HEK293 (cell line): ENCODE measurements at regions not wholly inside any gene's neighbourhood (a gene's known extent, or its start where the extent isn't known, plus 50 kb on each side); places are given as distances from the start of the nearest gene placed in this dataset.

ENCODE experiments used
- CTCF ChIA-PET: fragments of 350-600 bp; formaldehyde crosslinking; extraction: SDS; loops from one replicate; lab custom pipeline; 2021; ENCODE audit warnings: antibody characterized with exemption; lab: Yijun Ruan, JAX
- POLR2A ChIA-PET: fragments of 300-600 bp; formaldehyde crosslinking; extraction: SDS; loops from one replicate; lab custom pipeline; 2020; ENCODE audit warnings: antibody characterized with exemption, inconsistent platforms; lab: Yijun Ruan, JAX
- H3K27ac ChIP-seq: fragments of 200-500 bp; sonication (Bioruptor generic); 2 replicates; pipeline ENCODE4 v1.5.1; 2014; ENCODE audit warnings: low read depth, low read length, control low read depth, inconsistent platforms; ENCODE audit errors: extremely low read depth
- H3K36me3 ChIP-seq, 2 experiments: fragments of 200-500 bp in 1 of 2; sonication (Bioruptor generic) in 1 of 2; 1 replicate in 1 of 2; 2 replicates in 1 of 2; pipeline ENCODE4 v1.5.1; 2014 to 2017; ENCODE audit warnings: inconsistent platforms in 2 of 2, low read length in 2 of 2; ENCODE audit not compliant: control insufficient read depth in 2 of 2, insufficient read depth in 1 of 2
- H3K4me1 ChIP-seq: fragments of 200-500 bp; sonication (Bioruptor generic); 2 replicates; pipeline ENCODE4 v1.5.1; 2014; ENCODE audit warnings: mild to moderate bottlenecking, low read length, inconsistent platforms; ENCODE audit not compliant: control insufficient read depth, insufficient read depth
- H3K4me3 ChIP-seq: 2 replicates; pipeline ENCODE4 v1.5.1; 2011; ENCODE audit warnings: low read depth, mild to moderate bottlenecking, control low read depth, low read length, moderate library complexity
- H3K9me3 ChIP-seq: fragments of 200-500 bp; sonication (Bioruptor generic); 2 replicates; pipeline ENCODE4 v1.5.1; 2014; ENCODE audit warnings: low read depth, low read length, inconsistent platforms; ENCODE audit not compliant: control insufficient read depth, insufficient read depth
- GLI4 ChIP-seq: fragments of 450-650 bp; formaldehyde crosslinking; IDR thresholded peaks from 2 replicates; pipeline ENCODE4 v1.5.1; 2016; ENCODE audit warnings: missing biosample characterization, missing genetic modification characterization
- GLIS1 ChIP-seq: fragments of 450-650 bp; formaldehyde crosslinking; IDR thresholded peaks from 2 replicates; pipeline ENCODE4 v1.5.1; 2016; ENCODE audit warnings: missing biosample characterization, missing genetic modification characterization
- PRDM1 ChIP-seq: fragments of 450-650 bp; formaldehyde crosslinking; IDR thresholded peaks from 2 replicates; pipeline ENCODE4; 2016; ENCODE audit warnings: missing biosample characterization, missing genetic modification characterization
- WT1 ChIP-seq: fragments of 450-650 bp; formaldehyde crosslinking; IDR thresholded peaks from 2 replicates; pipeline ENCODE4 v1.5.1; 2016; ENCODE audit warnings: missing biosample characterization, missing genetic modification characterization
- ZNF416 ChIP-seq: fragments of 450-650 bp; formaldehyde crosslinking; IDR thresholded peaks from 2 replicates; pipeline ENCODE4 v1.5.1; 2016; ENCODE audit warnings: missing biosample characterization, missing genetic modification characterization
- ZNF473 ChIP-seq: fragments of 450-650 bp; formaldehyde crosslinking; IDR thresholded peaks from 2 replicates; pipeline ENCODE4 v1.5.1; 2017; ENCODE audit warnings: missing biosample characterization, missing genetic modification characterization
- ZNF600 ChIP-seq: fragments of 450-650 bp; formaldehyde crosslinking; IDR thresholded peaks from 2 replicates; pipeline ENCODE4 v1.5.1; 2016; ENCODE audit warnings: missing biosample characterization, missing genetic modification characterization
- ZNF658 ChIP-seq: fragments of 450-650 bp; formaldehyde crosslinking; IDR thresholded peaks from 2 replicates; pipeline ENCODE4; 2016; ENCODE audit warnings: missing biosample characterization, missing genetic modification characterization
- ZNF670 ChIP-seq: fragments of 450-650 bp; formaldehyde crosslinking; IDR thresholded peaks from 2 replicates; pipeline ENCODE4 v1.5.1; 2016; ENCODE audit warnings: missing biosample characterization, missing genetic modification characterization, low read depth
- ZNF792 ChIP-seq: fragments of 450-650 bp; formaldehyde crosslinking; IDR thresholded peaks from 2 replicates; pipeline ENCODE4 v1.5.1; 2016; ENCODE audit warnings: missing biosample characterization, missing genetic modification characterization
- ZNF830 ChIP-seq: fragments of 450-650 bp; IDR thresholded peaks from 2 replicates; pipeline ENCODE4 v1.5.0; 2018; ENCODE audit warnings: missing biosample characterization, missing genetic modification characterization, low read depth, mild to moderate bottlenecking, moderate library complexity
- TF ChIP-seq, protein P1 (sequence below): fragments of 450-650 bp; formaldehyde crosslinking; conservative IDR thresholded peaks from 2 replicates; pipeline ENCODE4 v1.5.1; 2016; ENCODE audit warnings: low read depth, missing biosample characterization, missing genetic modification characterization
- TF ChIP-seq, protein P2 (sequence below): fragments of 450-650 bp; formaldehyde crosslinking; IDR thresholded peaks from 2 replicates; pipeline ENCODE4 v1.5.1; 2017; ENCODE audit warnings: missing biosample characterization, mild to moderate bottlenecking, missing genetic modification characterization, moderate library complexity
- TF ChIP-seq, protein P3 (sequence below): fragments of 450-650 bp; formaldehyde crosslinking; IDR thresholded peaks from 2 replicates; pipeline ENCODE4 v1.5.1; 2016; ENCODE audit warnings: missing biosample characterization, missing genetic modification characterization
- TF ChIP-seq, protein P4 (sequence below): fragments of 450-650 bp; formaldehyde crosslinking; optimal IDR thresholded peaks from 2 replicates; pipeline ENCODE3; 2016; ENCODE audit warnings: missing biosample characterization, mild to moderate bottlenecking, missing genetic modification characterization
- TF ChIP-seq, protein P5 (sequence below): fragments of 450-650 bp; formaldehyde crosslinking; IDR thresholded peaks from 2 replicates; pipeline ENCODE4 v1.5.1; 2016; ENCODE audit warnings: missing biosample characterization, missing genetic modification characterization, borderline replicate concordance

DNA sequence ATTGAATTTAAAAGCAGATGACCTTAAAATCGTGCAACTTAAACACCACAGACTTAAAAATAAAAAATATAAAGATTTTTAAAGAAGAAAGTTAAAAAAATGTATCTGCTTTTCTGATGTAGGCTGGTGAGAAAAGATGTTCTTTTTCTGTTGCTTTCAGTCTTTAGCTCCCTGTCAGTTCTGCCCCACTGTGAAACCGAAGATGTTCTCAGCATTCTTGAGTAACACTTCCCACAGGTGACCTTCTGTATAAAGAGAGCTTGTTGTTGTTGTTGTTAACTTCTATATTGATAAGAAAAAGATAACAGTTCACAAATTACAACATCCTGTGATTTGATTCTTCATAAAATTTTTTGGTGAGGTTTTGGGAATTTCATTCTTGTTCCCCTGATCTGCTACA, 377.9 kb upstream of the RGS6 start (continued):
- TF ChIP-seq ZNF670 (no peak), ZNF658 (tag by site-specific recombination) (no peak)

DNA sequence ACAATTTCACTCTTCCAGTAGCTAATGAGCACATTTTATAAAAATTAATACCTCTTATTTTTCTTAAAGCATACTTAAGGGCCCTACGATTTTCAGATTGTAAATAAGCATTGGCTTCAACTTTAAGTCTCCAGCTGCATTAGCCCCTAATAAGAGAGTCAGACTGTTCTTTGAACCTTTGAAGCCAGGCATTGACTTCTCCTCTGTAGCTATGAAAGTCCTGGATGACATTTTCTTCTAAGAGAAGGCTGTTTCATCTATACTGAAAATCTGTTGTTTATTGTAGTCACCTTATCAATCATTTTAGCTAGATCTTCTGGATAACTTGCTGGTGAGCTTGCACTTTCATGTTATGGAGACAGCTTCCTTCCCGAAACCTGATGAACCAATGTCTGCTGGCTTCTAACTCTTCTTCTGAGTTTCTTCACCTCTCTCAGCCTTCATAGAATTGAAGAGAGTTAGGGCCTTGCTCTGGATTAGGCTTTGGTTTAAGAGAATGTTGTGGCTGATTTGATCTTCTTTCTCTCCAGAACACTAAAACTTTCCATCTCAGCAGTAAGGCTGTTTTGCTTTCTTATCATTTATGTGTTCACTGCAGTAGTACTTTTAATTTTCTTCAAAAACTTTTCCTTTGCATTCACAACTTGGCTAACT, 377.1 kb upstream of the RGS6 start:
- Histone ChIP-seq H3K4me3 (no peak overlapping the region), H3K27ac (no peak overlapping the region), H3K36me3 (no peaks in the 10 kb centered on the region), H3K4me1 (peaks cover 5% of the 10 kb centered on the region; the same call in 1 of the 2 replicates), H3K9me3 (no peaks in the 10 kb centered on the region)
- ChIA-PET POLR2A (no interaction called here), CTCF (no interaction called here)
- peak; percentile 78; the same call in 1 of the 2 replicates for TF ChIP-seq PRDM1 (tag by site-specific recombination)
- TF ChIP-seq ZNF830 (tag by site-specific recombination): no peak

DNA sequence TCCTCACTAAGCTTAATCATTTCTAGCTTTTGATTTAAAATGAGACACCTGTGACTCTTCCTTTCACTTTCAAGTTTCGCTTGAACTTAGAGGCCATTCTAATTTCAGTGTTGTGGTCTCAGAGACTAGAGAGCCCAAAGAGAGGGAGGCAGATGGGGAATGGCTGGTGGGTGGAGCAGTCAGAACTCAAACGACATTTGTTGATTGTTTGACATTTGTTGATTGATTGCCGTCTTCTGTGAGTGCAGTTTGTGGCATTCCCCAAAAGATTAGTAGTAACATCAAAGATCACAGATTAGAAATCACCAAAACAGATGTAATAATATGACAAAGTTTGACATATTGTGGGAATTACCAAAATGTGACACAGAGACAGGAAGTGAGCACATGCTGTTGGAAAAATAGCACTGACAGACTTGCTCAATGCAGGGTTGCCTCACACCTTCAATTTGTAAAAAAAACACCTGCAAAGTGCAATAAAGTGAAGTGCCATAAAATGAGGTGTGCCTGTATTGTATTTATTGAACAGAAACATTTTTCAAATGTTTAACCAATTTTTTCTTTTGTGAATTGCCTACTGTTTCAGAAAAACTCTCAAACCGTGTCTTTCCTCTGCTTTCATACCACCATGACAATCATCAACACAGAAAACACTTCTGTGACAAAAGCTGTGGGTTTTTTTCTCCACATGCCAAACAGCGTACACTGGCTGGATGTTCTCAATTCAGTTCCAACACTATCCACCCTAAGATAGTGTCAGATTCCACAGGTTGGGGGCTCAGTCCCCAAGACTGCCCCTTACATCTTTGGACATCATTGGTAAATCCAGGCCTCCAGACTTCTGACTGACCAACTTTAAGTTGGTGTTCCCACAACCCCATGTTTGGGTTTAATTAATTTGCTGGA, 376.3 kb upstream of the RGS6 start:
- no peak for TF ChIP-seq ZNF792 (tag by site-specific recombination)
- TF ChIP-seq, protein P1, sequence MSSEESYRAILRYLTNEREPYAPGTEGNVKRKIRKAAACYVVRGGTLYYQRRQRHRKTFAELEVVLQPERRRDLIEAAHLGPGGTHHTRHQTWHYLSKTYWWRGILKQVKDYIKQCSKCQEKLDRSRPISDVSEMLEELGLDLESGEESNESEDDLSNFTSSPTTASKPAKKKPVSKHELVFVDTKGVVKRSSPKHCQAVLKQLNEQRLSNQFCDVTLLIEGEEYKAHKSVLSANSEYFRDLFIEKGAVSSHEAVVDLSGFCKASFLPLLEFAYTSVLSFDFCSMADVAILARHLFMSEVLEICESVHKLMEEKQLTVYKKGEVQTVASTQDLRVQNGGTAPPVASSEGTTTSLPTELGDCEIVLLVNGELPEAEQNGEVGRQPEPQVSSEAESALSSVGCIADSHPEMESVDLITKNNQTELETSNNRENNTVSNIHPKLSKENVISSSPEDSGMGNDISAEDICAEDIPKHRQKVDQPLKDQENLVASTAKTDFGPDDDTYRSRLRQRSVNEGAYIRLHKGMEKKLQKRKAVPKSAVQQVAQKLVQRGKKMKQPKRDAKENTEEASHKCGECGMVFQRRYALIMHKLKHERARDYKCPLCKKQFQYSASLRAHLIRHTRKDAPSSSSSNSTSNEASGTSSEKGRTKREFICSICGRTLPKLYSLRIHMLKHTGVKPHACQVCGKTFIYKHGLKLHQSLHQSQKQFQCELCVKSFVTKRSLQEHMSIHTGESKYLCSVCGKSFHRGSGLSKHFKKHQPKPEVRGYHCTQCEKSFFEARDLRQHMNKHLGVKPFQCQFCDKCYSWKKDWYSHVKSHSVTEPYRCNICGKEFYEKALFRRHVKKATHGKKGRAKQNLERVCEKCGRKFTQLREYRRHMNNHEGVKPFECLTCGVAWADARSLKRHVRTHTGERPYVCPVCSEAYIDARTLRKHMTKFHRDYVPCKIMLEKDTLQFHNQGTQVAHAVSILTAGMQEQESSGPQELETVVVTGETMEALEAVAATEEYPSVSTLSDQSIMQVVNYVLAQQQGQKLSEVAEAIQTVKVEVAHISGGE (tag by site-specific recombination): peak; percentile 53
- H3K4me3 ChIP-seq: no peak overlapping the region
- H3K9me3 ChIP-seq: no peaks in the 10 kb centered on the region
- peaks cover 5% of the 10 kb centered on the region; the same call in 1 of the 2 replicates for H3K4me1 ChIP-seq
- CTCF ChIA-PET: interaction anchor here (0.6 kb wide), 1 partner anchor 516 kb away, joined by 3 read pairs; no protein-coding TSS in a partner anchor
- H3K27ac ChIP-seq: no peak overlapping the region
- H3K36me3 ChIP-seq: no peaks in the 10 kb centered on the region
- POLR2A ChIA-PET: no interaction called here

DNA sequence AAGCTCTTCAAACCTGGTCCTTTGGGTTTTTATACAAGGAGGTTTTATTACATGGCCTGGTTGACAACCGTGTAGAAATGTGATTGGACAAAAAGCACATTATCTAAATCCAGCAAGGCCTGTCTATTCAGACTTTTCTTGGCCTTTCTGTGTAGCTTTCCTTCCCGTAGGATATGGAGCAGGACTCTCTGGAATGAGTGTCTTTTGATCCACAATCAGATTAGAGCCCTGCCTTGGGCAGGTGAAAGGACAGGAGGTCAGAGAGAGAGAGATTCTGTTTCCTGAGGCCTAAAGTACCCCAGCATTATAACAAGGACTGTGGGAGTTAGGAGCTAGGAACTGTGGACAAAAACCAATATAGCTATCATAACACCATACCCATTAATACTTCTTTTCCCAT, 375.5 kb upstream of the RGS6 start:
- CTCF ChIA-PET: no interaction called here
- POLR2A ChIA-PET: no interaction called here
- H3K4me1 ChIP-seq: peaks cover 5% of the 10 kb centered on the region; the same call in 1 of the 2 replicates
- no peak overlapping the region for H3K4me3 ChIP-seq
- no peaks in the 10 kb centered on the region for H3K36me3 ChIP-seq
- H3K27ac ChIP-seq: no peak overlapping the region
- H3K9me3 ChIP-seq: no peaks in the 10 kb centered on the region
- TF ChIP-seq, protein P2, sequence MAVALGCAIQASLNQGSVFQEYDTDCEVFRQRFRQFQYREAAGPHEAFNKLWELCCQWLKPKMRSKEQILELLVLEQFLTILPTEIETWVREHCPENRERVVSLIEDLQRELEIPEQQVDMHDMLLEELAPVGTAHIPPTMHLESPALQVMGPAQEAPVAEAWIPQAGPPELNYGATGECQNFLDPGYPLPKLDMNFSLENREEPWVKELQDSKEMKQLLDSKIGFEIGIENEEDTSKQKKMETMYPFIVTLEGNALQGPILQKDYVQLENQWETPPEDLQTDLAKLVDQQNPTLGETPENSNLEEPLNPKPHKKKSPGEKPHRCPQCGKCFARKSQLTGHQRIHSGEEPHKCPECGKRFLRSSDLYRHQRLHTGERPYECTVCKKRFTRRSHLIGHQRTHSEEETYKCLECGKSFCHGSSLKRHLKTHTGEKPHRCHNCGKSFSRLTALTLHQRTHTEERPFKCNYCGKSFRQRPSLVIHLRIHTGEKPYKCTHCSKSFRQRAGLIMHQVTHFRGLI (tag by site-specific recombination): no peak
- TF ChIP-seq, protein P3, sequence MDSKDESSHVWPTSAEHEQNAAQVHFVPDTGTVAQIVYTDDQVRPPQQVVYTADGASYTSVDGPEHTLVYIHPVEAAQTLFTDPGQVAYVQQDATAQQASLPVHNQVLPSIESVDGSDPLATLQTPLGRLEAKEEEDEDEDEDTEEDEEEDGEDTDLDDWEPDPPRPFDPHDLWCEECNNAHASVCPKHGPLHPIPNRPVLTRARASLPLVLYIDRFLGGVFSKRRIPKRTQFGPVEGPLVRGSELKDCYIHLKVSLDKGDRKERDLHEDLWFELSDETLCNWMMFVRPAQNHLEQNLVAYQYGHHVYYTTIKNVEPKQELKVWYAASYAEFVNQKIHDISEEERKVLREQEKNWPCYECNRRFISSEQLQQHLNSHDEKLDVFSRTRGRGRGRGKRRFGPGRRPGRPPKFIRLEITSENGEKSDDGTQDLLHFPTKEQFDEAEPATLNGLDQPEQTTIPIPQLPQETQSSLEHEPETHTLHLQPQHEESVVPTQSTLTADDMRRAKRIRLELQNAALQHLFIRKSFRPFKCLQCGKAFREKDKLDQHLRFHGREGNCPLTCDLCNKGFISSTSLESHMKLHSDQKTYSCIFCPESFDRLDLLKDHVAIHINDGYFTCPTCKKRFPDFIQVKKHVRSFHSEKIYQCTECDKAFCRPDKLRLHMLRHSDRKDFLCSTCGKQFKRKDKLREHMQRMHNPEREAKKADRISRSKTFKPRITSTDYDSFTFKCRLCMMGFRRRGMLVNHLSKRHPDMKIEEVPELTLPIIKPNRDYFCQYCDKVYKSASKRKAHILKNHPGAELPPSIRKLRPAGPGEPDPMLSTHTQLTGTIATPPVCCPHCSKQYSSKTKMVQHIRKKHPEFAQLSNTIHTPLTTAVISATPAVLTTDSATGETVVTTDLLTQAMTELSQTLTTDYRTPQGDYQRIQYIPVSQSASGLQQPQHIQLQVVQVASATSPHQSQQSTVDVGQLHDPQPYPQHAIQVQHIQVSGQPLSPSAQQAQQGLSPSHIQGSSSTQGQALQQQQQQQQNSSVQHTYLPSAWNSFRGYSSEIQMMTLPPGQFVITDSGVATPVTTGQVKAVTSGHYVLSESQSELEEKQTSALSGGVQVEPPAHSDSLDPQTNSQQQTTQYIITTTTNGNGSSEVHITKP (tag by site-specific recombination): no peak
- TF ChIP-seq, protein P4, sequence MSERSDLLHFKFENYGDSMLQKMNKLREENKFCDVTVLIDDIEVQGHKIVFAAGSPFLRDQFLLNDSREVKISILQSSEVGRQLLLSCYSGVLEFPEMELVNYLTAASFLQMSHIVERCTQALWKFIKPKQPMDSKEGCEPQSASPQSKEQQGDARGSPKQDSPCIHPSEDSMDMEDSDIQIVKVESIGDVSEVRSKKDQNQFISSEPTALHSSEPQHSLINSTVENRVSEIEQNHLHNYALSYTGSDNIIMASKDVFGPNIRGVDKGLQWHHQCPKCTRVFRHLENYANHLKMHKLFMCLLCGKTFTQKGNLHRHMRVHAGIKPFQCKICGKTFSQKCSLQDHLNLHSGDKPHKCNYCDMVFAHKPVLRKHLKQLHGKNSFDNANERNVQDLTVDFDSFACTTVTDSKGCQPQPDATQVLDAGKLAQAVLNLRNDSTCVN (tag by site-specific recombination): no peak
- TF ChIP-seq WT1 (tag by site-specific recombination) (no peak), ZNF416 (tag by site-specific recombination) (no peak), ZNF600 (tag by site-specific recombination) (no peak), GLI4 (tag by site-specific recombination) (no peak), GLIS1 (tag by site-specific recombination) (no peak), ZNF473 (tag by site-specific recombination) (no peak)
- TF ChIP-seq, protein P5, sequence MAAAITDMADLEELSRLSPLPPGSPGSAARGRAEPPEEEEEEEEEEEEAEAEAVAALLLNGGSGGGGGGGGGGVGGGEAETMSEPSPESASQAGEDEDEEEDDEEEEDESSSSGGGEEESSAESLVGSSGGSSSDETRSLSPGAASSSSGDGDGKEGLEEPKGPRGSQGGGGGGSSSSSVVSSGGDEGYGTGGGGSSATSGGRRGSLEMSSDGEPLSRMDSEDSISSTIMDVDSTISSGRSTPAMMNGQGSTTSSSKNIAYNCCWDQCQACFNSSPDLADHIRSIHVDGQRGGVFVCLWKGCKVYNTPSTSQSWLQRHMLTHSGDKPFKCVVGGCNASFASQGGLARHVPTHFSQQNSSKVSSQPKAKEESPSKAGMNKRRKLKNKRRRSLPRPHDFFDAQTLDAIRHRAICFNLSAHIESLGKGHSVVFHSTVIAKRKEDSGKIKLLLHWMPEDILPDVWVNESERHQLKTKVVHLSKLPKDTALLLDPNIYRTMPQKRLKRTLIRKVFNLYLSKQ (tag by site-specific recombination): no peak
